GM18507 (cell line): ENCODE measurements at regions not wholly inside any gene's neighbourhood (a gene's known extent, or its start where the extent isn't known, plus 50 kb on each side); places are given as distances from the start of the nearest gene placed in this dataset.

Experiments used
- DNase-seq: peaks from one replicate; pipeline ENCODE4 v3.0.0; 2011; ENCODE audit warnings: low read depth; ENCODE audit not compliant: insufficient read length; ENCODE audit errors: extremely low spot score
- FAIRE-seq: peaks from 2 replicates; lab custom pipeline; 2011; peaks lifted over from hg19 to GRCh38; lab: Jason Lieb, UNC

DNA sequence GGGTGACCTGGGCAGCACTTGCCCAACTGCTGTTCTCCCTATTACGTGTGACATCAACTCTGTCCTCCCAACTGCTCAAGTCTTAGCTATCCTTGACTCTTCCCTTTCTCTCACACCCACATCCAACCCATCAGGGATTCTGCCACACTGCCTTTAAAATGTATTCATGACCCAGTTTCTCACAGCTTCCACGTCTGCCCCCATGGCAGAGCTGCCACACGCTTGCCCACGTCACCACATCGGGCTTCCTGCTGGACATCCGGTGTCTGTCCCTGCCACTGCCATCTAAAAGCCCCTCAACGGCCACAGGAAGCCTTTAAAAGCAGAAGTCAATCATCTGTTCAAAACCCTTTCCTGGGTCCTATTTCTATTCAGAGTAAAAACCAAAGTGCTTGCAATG is 233.1 kb upstream of the POU3F3 start:
- DNase-seq (no peak), FAIRE-seq (no peak)

DNA sequence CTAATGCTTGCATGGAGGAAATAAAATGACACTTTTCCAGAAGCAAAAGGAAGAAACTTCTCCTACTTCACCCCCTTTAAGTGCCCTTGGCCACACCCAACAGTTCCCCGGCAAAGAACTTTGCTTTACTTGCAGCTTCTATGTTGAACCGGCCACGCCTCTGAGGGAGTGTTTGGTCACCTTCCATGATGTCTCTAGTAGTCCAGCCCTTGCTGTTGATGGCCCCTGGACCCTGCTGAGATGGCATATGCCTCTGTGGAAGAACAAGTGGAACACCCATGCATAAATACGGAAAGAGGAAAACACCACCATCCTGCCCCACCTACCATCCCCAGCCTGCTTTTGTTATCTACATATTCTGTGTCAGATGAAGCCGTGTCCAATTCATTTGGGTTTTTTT is 218.3 kb upstream of the POU3F3 start:
- DNase-seq (no peak), FAIRE-seq (no peak)

DNA sequence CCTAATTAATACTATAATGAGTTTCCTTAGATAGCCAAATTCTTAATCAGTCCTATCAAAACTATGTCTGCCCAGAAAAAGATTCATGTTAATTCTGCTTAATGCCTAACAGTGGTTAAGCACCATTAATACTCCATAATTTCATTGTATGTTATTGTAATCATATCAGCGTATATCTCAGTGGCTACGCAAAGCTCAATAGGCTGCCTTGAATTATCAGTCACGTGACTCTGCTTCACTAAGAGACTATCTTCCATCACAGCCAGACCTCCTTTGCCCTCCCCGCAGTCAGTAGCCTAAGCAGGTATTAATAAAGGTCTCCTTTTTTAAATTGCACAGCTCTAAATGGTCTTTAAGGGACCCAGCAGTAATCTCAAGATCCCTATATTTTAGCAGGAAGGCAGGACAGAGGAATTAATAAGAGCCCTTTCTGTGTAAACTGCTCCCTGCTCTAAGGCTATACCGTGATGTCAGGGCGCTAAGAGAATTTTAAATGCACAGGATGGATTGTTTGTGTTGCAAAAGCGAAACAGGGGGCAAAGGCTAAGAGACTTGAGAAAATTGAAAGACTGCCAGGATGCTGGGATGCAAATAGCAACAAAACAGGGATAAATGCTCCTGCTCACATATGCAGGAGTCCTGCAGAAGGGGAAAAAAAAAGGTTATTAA is 215.6 kb upstream of the POU3F3 start:
- no peak for FAIRE-seq
- DNase-seq = no peak

DNA sequence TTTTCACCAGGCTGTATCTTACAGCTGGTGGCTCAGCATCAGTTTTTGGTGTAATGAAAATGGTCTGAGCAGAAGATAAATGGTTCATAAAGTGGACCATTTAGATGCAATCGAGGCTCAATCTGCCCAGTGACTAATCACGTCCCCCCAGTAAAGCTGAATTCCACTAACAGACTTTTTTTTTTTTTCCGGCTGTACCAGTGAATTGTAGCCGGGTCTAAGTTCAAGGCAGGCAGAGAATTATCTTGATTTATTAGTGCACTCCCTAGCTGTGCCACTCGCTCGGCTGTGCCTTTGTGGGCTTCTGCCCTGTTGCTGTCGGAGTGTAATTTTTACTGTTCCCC is 215.1 kb upstream of the POU3F3 start:
- FAIRE-seq = no peak
- no peak for DNase-seq

DNA sequence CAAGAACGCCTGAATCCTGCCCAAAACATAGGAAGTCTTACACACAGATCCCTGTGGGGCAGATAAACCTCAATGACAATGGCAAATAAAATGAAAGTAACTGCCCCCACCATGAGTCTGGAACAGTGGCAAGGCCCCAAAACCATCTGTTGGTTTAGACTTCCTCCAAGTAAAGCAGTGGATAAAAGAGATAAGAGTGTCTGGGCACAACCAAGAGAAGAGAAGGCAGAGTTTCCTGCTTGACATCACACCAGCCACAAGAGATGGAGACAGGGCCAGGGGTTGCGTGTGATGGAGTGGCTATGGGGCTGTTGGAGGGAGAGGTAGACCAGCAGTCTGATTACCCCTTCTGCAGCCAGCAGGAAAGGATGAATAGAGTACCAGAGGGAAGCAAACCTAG is 212.1 kb upstream of the POU3F3 start:
- FAIRE-seq = no peak
- no peak for DNase-seq

DNA sequence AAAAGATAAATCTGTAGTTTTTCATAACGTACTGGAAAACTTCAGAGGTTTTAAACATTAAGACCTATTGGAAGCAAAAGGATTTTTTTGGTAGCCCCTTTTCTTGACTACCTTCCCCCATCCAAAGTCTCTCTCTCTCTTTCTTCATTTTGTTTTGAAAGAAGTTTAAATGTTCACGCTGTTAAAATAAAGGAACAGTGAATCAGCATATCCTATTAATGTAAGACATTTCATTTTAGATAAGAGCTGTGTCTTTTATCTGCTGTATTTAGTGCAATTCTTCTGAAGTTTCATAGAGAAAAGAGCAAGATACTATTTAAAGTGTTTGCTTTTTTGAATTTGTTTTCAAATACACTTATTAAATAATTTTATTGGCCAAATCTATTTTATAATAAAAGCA is 205.5 kb upstream of the POU3F3 start:
- DNase-seq (no peak), FAIRE-seq (no peak)

DNA sequence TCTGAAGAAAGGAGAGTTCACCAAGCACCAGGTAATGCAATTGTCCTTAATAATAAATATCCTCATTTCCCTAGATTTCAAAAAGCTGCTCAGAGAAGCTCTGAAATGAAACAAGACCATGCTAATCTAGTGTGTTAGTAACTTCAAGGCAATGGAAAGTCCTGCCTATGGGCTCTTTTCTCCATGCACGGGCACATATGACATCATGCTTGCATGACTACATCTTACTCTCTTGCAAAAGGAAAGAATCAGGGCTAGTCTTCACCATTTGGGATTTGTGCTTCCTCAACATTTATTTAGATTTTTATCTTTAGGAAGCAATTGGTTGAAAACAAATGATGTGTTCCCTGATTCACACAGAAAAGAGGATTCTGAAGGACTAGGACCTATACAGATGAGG is 204.0 kb upstream of the POU3F3 start:
- DNase-seq (no peak), FAIRE-seq (no peak)

DNA sequence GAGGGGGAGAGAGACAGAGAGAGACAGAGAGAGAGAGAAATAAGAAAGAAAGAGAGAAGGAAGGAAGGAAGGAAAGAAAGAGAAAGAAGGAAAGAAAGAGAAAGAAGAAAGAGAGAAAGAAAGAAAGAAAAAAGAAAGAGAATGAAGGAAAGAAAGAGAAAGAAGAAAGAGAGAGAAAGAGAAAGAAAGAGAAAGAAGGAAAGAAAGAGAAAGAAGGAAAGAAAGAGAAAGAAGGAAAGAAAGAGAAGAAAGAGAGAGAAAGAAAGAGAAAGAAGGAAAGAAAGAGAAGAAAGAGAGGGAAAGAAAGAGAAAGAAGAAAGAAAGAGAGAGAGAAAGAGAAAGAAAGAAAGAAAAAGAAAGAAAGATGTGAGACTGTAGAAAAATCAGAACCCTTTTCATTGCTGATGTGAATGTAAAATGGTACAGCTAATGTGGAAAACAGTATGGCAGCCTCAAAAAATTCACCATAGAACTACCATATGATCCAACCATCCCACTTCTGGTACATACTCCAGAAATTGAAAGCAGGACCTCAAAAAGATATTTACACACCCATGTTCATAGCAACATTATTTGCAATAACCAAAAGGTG is 203.4 kb upstream of the POU3F3 start:
- FAIRE-seq (no peak), DNase-seq (no peak)

DNA sequence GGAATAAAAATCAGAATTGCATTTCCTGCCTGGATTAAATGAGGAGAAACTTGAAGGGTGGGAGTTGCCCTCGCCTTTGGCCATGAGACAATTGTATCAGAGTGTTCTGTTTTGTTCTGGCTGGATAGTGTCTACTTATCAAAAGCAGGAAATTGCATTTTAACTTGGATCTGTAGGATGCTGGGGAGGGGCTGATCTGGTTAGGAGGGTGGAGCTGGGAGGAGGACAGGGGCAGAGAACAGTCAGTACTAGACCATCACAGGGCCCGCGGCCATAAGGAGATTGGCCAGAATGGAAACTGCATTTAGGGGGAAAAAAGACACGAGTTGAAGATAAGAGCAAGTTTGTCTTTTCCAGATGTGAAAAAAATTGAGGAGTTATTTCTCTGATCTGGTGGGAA is 199.1 kb upstream of the POU3F3 start:
- DNase-seq = no peak
- no peak for FAIRE-seq

DNA sequence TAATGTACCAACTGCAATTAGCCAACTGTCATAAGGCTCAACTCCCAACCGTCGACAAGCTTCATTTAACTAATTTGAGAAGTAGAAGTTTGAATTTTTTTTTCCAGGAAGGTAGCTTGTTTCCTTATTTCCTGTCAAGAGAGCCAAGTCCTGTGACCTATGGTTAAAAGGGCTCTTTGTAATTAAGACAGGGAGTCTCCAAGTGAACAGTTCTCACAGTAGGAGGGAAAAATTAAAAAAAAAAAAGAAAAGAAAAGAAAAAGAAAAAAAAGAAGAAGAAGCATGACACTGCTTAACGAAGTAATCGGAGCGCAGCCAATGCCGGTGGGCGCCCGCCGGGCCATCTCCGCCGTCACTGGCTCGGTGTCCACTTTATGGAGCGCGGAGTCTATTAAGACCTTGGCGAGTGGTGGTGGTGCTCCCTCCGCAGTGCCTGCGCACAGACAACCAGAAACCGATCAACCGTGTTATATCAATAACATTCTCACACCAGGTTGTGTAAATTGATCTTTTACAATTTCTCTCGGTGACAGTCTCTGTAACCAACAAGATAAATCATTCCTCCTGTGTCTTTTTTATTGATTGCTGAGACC is 197.2 kb upstream of the POU3F3 start:
- DNase-seq = no peak
- no peak for FAIRE-seq

DNA sequence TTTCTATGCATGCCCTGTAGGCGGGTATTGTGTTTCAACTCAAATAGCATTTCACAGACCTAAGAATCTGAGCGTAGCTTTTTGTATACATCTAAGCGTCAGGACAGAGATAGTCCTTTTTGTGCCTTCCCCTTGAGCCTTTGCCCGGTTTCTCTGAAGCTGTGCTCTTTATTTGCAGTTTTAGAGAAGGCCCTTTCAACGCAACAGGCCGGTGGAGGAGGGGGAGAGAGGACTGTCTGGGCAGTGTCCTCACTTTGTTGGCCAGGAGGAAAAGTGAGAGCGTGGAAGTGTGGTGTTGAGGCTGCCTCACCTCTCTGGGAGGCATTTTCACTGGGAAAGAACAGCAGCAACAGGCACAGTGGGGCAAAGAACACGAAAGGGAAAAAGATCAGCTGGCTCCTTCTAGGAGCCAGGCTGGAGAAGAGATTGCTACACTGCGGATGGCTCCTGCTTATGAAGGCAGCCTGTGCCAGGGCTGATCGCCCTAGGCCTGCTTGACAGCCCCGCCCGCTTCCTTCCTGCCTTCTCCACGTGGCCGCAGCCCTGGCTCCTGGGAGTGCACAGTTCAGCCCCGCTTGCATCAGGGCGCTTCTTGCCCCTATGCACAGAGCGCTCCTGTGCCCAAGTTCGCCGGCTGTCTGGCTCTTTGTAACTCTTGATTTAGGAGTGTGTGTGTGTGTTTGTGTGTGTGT is 195.6 kb upstream of the POU3F3 start:
- FAIRE-seq = no peak
- no peak for DNase-seq

DNA sequence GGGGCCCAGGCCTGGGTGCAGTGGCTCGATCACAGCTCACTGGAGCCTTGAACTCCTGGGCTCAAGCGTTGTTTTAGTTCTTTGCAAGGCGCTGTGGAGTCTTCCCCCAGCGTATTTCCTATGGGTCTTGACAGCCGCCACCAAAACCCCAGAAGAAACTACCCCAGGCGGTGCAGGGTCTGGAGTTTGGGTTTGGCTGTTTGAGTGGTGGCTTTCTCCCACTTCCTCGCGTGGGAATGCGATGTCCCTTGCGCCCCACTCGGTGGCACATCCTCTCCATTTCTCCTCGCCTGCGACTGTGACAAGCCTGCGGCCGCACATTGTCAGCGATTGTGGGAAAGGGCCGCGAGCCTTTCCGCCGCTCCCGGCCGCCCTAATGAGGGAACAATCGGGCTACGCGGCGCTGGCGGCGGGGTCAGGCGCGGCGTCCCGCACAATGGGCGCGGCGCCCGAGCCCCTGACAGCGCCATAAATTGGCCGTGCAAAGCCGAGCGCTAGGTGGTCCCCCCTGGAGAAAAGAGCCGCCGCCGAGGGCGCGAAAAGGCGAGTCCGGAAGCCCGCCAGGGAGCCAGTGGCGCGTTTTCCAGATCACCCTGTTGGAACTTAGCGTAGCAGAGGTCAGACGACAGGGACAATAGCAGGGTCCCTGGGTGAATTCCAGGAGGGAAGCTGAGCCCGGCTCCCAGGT is 194.9 kb upstream of the POU3F3 start:
- FAIRE-seq = no peak
- DNase-seq = no peak

DNA sequence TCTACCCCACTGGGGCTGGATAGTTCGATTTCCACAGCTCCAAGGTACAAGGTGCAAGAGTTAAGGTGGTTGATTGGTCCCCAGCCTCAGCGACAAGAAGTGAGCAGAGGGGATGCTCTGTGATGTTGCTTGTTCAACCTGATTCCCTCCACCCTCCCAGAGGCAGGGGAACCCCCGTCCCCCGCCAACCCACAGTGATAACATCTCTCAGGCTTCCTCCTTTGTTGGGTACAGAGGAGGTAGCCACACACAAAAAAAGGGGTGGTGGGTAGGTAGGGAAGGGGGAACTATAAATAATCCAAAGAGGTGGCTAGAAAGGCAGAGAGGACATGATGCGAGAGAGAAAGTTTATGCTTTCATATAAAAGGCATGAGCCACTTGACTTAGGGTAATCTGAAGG is 192.9 kb upstream of the POU3F3 start:
- FAIRE-seq (no peak), DNase-seq (no peak)

DNA sequence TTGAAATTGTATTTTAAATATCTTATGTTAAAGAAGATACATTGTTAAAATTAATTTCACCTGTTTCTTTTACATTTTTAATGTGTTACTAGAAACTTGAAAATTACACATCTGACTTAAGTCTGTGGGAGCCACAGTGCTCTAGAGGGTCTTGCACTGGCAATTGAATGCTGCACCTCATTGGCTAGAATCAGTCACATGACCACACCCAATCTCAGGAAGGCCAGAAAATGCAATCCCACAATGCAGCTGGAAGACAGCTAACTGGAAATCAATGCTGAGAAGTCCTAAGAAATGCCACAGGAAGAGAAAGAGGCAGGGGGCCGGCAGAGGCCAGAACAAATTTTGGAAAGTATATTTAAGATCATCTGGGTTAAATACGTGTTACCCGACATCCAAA is 189.2 kb upstream of the POU3F3 start:
- FAIRE-seq (no peak), DNase-seq (no peak)

DNA sequence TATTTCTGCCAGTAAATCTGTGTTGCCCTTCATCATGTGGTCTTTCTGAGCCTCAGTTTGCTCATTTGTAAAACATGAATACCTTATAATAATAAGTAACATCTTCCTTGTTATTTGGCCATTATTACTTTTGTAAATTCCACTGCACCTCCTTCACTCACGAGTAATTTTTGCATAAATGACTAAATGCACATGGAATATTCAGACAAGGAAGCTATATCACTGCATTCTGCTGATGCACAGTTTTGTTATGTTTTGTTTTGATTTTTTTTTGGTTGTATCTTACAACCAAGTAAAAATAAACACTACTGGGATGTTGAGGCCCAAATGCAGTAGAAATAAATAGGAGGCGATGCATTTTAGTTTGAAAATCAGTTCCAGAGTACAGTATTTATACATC is 185.3 kb upstream of the POU3F3 start:
- DNase-seq (no peak), FAIRE-seq (no peak)

DNA sequence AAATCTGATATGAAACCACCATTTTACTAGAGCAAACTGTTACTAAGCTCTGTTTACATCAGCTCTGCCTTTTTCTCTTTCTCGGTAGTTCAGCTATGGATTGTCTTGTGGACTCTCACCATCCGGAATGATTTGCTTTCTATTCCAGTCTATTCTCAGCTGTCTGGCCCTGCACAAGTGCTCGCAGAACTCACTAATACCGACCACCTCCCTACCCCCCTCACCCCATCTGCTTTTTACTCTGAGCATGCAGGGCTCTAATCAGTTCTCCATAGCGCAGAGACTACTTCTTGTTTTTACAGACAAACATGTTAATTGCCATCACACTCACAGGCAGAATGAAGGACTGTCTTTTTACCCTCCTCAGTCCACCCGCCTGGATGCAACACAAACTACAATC is 180.7 kb upstream of the POU3F3 start:
- DNase-seq (no peak), FAIRE-seq (no peak)

DNA sequence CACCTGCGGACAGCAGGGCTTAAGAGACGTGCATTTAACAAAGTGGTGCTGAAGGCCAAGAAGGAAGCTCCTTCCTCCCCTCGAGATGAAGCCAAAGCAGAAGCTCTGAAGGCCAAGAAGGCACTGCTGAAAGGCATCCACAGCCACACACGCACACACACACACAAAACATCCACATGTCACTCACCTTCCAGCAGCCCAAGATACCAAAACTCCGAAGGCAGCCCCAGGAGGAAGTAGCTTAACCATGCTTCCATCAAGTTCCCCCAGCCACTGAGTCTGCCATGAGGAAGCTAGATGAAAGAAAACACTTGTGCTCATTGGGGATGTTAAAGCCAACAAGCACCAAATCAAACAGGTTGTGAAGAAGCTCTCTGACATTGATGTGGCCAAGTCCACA is 175.7 kb upstream of the POU3F3 start:
- FAIRE-seq = no peak
- DNase-seq = no peak

DNA sequence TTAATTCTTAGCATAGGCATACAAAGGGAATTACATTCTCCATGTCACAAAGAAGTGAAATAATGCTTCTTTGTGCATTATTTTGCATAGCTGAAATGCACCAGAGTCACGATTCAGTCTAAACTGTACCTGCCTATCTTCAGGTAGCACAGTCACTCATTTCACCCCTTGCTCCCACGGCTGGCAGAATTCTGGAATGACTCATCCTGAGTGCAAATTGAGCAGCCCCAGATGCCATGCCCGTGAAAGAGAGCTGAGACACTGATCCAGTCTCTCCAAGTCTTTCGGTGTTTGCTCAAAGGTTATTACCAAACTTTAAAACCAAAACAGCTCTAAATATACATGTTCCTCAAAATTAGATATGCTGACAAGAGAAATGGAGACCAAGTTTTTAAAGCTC is 168.3 kb upstream of the POU3F3 start:
- DNase-seq = no peak
- FAIRE-seq = no peak

DNA sequence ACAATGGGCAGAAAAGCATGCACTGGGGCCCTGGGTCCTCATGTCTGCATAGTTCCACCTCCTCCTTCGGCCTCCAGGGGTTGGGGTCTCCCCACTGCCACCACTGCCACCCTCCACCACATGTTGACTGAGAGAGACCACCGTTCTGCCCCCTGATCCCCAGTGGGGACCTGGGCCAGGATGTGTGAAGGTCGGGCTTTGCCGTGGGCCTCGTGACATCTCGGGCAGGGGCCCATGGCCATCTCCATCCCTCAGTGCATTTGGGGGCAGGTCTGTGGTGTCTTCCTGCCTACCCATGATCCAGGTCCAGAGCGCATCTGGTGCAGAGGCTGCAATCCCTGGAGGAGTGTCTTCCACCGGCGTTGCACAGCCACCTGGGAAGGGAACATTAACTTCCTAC is 166.8 kb upstream of the POU3F3 start:
- DNase-seq = no peak

DNA sequence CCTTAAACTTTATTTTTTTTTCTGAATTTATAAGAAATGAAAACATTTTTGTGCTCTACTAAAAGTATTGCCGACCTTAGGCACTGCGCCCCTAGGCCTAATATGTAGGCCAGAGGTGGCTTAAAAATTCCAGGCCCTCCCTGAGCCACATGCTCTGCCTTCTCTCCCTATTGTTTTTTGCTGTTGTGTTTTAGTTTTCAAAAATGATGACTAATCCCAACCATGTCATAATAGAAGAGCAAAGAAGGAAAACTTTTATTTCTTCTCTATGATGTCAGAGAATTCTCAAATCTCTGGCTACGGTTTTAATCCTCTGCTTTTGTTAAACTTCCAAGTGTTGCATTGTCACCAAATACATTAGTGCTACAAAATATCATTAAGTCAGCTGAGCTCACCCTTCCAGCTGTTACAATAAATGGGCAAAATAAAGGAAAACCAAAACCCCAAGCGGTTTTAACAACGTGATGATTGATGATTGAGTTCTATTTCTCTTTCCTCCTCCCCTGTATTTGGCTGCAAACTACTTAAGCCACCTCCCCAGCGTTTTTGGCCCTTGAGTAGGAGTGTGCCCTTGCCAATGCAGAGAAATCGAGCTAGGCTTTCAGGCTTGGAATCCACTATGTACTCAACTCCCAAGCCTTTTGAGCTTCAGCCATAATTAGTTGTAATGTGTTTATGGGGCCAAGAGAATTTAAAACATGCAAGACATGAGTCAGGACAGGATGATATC is 163.5 kb upstream of the POU3F3 start:
- DNase-seq (no peak), FAIRE-seq (no peak)

More for the DNA sequence above, 166.8 kb upstream of the POU3F3 start:
- no peak for FAIRE-seq
